Pancreas (tissue), 10 donors: ENCODE measurements at regions not wholly inside any gene's neighbourhood (a gene's known extent, or its start where the extent isn't known, plus 50 kb on each side); places are given as distances from the start of the nearest gene placed in this dataset.
A peak's percentile ranks its signal among the peaks of the same experiment; 100 is the strongest.
"Not testable (repeated sequence)": the region's sequence is repeated elsewhere in the genome, so short reads cannot be mapped to it uniquely, and the experiment has no call there.

Source experiments
- ATAC-seq, 4 donors: fragments of 200-7000 bp; cut with Tn5 transposase; one replicate each; pipeline versions ENCODE4 v1.8.0 to v1.9.1; 2020; ENCODE audit warnings: mild to moderate bottlenecking in 4 of 4, moderate library complexity in 4 of 4
- DNase-seq, 6 donors: peaks; one replicate each; pipeline ENCODE4 v3.0.0-alpha.2; 2020
- FAIRE-seq: peaks from 2 replicates; lab custom pipeline; 2012; peaks lifted over from hg19 to GRCh38; lab: Jason Lieb, UNC
- H3K27ac ChIP-seq, 4 donors: fragments of 200-600 bp; sonication (generic); 1 replicate in 3 of 4; 2 replicates in 1 of 4; pipeline versions ENCODE4 v1.5.0 to v1.8.0; 2020
- H3K27me3 ChIP-seq, 4 donors: fragments of 200-600 bp; one replicate each; pipeline ENCODE4 v1.8.0; 2021
- H3K36me3 ChIP-seq, 3 donors: fragments of 200-600 bp; sonication (generic) in 1 of 3; one replicate each; pipeline versions ENCODE4 v1.5.0 to v1.8.0; 2020 to 2021
- H3K4me1 ChIP-seq, 3 donors: fragments of 200-600 bp; one replicate each; pipeline ENCODE4 v1.8.0; 2021
- H3K4me3 ChIP-seq, 4 donors: fragments of 200-600 bp; sonication (generic) in 2 of 4; one replicate each; pipeline versions ENCODE4 v1.5.0 to v1.8.0; 2020 to 2021
- H3K9me3 ChIP-seq, 4 donors: fragments of 200-600 bp; one replicate each; pipeline ENCODE4 v1.8.0; 2021
- CTCF ChIP-seq, 4 donors: fragments of 200-600 bp; sonication (generic) in 3 of 4; IDR thresholded peaks; one replicate each; pipeline versions ENCODE4 v1.5.0 to v1.8.0; 2021; ENCODE audit warnings: antibody characterized with exemption in 4 of 4
- WGBS, 2 donors: extraction: QIAGEN DNeasy Blood & Tissue Kit; methylation state at CpG; one replicate each; pipeline ENCODE4 v1.1.7; 2013; 5-methylcytosine and 5-hydroxymethylcytosine counted together
- intact Hi-C, 3 donors: fragments of 100-400 bp; cut with DNase I; formaldehyde crosslinking; loops; one replicate each; pipeline versions ENCODE4 v1.11.1 to v1.14.2; 2022
- donor health status: healthy with polysubstance abuse.
- donor health status: DM: no; HTN: no; CAD: no; lungs with moderate emphysema.
- donor health status: DM: no; HTN: no; CAD: no.
- donor health status: control.
- donor health status: control.
- donor health status: Bipolar disorder and iron deficiency.
- donor health status: DM: yes; HTN: yes; CAD: no.
- donor health status: DM: no; HTN: no; CAD: no.
- donor health status: DM: no; HTN: no; CAD: no.
- donor health status: DM: yes; HTN: yes; CAD: no.

GRCh38 chr2:188684795-188685194 lies 289.4 kb upstream of the COL3A1 start:
- TF ChIP-seq CTCF (IDR thresholded peaks at IDR 0.05), result no peak
- Histone ChIP-seq H3K9me3 (no peaks in the 10 kb centered on the region), H3K4me3 (no peak overlapping the region), H3K27ac (no peak overlapping the region), H3K27me3 (no peaks in the 10 kb centered on the region), H3K36me3 (no peaks in the 10 kb centered on the region), H3K4me1 (no peaks in the 10 kb centered on the region)
- no peak for DNase-seq
- no peak for FAIRE-seq
- ATAC-seq, result no peak
- WGBS, 2 donors, result 66 to 80% methylated on average over 3 of the region's 3 CpGs
- intact Hi-C loops, result no loop called here

GRCh38 chr2:188693111-188693510 lies 281.1 kb upstream of the COL3A1 start:
- WGBS, 2 donors, result 81 to 93% methylated on average over 4 of the region's 4 CpGs
- H3K27ac ChIP-seq, result no peak overlapping the region
- no peaks in the 10 kb centered on the region for H3K4me1 ChIP-seq
- H3K36me3 ChIP-seq, result no peaks in the 10 kb centered on the region
- no peaks in the 10 kb centered on the region for H3K9me3 ChIP-seq
- no peak overlapping the region for H3K4me3 ChIP-seq
- DNase-seq, result peak in 1 of 6 donors; percentile 42
- no peak for FAIRE-seq
- H3K27me3 ChIP-seq, result no peaks in the 10 kb centered on the region
- no peak for ATAC-seq
- intact Hi-C loops, result no loop called here
- TF ChIP-seq CTCF (IDR thresholded peaks at IDR 0.05), result no peak

- Histone ChIP-seq H3K27ac (no peak overlapping the region), H3K9me3 (no peaks in the 10 kb centered on the region), H3K4me1 (no peaks in the 10 kb centered on the region), H3K4me3 (no peak overlapping the region), H3K36me3 (no peaks in the 10 kb centered on the region), H3K27me3 (no peaks in the 10 kb centered on the region)
- ATAC-seq (no peak), DNase-seq (no peak), FAIRE-seq (no peak)
- no peak for TF ChIP-seq CTCF (IDR thresholded peaks at IDR 0.05)
- intact Hi-C loops, result no loop called here
- WGBS, 2 donors, result 54 to 61% methylated on average over 2 of the region's 2 CpGs
These were observed 280.4 kb upstream of the COL3A1 start for GRCh38 chr2:188693771-188694170.

GRCh38 chr2:188695953-188696352 lies 278.2 kb upstream of the COL3A1 start:
- no peak for FAIRE-seq
- intact Hi-C loops, result no loop called here
- Histone ChIP-seq H3K4me1 (no peaks in the 10 kb centered on the region), H3K4me3 (no peak overlapping the region), H3K9me3 (no peaks in the 10 kb centered on the region), H3K27ac (no peak overlapping the region), H3K27me3 (no peaks in the 10 kb centered on the region), H3K36me3 (no peaks in the 10 kb centered on the region)
- no peak for DNase-seq
- no peak for TF ChIP-seq CTCF (IDR thresholded peaks at IDR 0.05)
- WGBS, 2 donors, result 4 to 10% methylated on average over 3 of the region's 3 CpGs
- ATAC-seq, result no peak

GRCh38 chr2:188698151-188698550 lies 276.0 kb upstream of the COL3A1 start:
- intact Hi-C loops, H3K27ac ChIP-seq, FAIRE-seq, H3K4me3 ChIP-seq, ATAC-seq, H3K4me1 ChIP-seq, H3K36me3 ChIP-seq, H3K9me3 ChIP-seq, H3K27me3 ChIP-seq, DNase-seq: not testable (repeated sequence)
- WGBS, 2 donors, result 89 to 100% methylated on average over 1 of the region's 1 CpG

- Histone ChIP-seq H3K4me1 (no peaks in the 10 kb centered on the region), H3K4me3 (no peak overlapping the region), H3K27me3 (no peaks in the 10 kb centered on the region), H3K27ac (no peak overlapping the region), H3K9me3 (no peaks in the 10 kb centered on the region), H3K36me3 (no peaks in the 10 kb centered on the region)
- intact Hi-C loops, result no loop called here
- 76 to 79% methylated on average over 2 of the region's 2 CpGs for WGBS, 2 donors
- no peak for TF ChIP-seq CTCF (IDR thresholded peaks at IDR 0.05)
- DNase-seq (no peak), FAIRE-seq (no peak), ATAC-seq (no peak)
These were observed 272.3 kb upstream of the COL3A1 start for GRCh38 chr2:188701836-188702235.
